ENCODE measurements at regions not wholly inside any gene's neighbourhood (a gene's known extent, or its start where the extent isn't known, plus 50 kb on each side); places are given as distances from the start of the nearest gene placed in this dataset.

DNA sequence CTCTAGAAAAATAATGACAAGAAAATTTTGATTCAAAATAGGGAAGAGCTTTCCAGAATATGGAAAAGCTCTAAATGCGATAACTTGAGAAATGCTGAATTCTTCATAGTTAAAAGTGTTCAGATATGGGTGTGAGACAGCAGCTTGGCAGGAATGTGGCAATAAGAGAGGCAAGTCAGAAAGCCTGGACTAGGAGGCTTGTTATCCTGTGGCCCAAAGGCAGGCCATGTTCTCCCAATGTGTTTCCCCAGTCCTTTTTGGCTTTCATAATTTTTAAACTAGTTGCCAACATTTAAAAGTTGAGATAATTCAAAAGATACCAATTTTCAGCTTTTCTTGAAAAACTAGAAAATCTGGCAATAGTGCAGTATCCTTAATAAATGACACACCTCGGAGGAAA lies 366.3 kb upstream of the FANCL start (continued):
- TF ChIP-seq USF2 (IDR thresholded peaks at IDR 0.05; ENCODE audit: low read length) (no peak), GABPA (IDR thresholded peaks at IDR 0.05; ENCODE audit: borderline replicate concordance, insufficient read depth, low read length) (no peak)
